Skin of body (tissue), 1 donor: ENCODE measurements at regions not wholly inside any gene's neighbourhood (a gene's known extent, or its start where the extent isn't known, plus 50 kb on each side); places are given as distances from the start of the nearest gene placed in this dataset.

Experiments used
- DNase-seq: peaks from one replicate; lab custom pipeline; 2025; lab: John Stamatoyannopoulos, UW

GRCh38 chr16:5722116-5722619 is 624.6 kb upstream of the EEF2KMT start:
- no peak for DNase-seq

- DNase-seq, result no peak
Measured at GRCh38 chr16:5715155-5715554, 617.6 kb upstream of the EEF2KMT start.

GRCh38 chr16:5709889-5710288 is 612.3 kb upstream of the EEF2KMT start:
- DNase-seq, result no peak

GRCh38 chr16:5706211-5706610 is 608.6 kb upstream of the EEF2KMT start:
- DNase-seq, result no peak

GRCh38 chr16:5704271-5704670 is 606.7 kb upstream of the EEF2KMT start:
- no peak for DNase-seq

- no peak for DNase-seq
Measured at GRCh38 chr16:5693426-5693825, 595.8 kb upstream of the EEF2KMT start.

GRCh38 chr16:5681966-5682365 is 584.4 kb upstream of the EEF2KMT start:
- no peak for DNase-seq

GRCh38 chr16:5678371-5678770 is 580.8 kb upstream of the EEF2KMT start:
- DNase-seq, result no peak

GRCh38 chr16:5671421-5671820 is 573.8 kb upstream of the EEF2KMT start:
- no peak for DNase-seq

GRCh38 chr16:5670198-5670597 is 572.6 kb upstream of the EEF2KMT start:
- no peak for DNase-seq

- DNase-seq, result no peak
Measured at GRCh38 chr16:5668553-5668952, 571.0 kb upstream of the EEF2KMT start.

GRCh38 chr16:5665834-5666233 is 568.2 kb upstream of the EEF2KMT start:
- DNase-seq, result no peak

- no peak for DNase-seq
Measured at GRCh38 chr16:5653789-5654188, 556.2 kb upstream of the EEF2KMT start.

- DNase-seq, result no peak
Measured at GRCh38 chr16:5653041-5653440, 555.4 kb upstream of the EEF2KMT start.

- no peak for DNase-seq
Measured at GRCh38 chr16:5649762-5650743, 552.5 kb upstream of the EEF2KMT start.

- DNase-seq, result no peak
Measured at GRCh38 chr16:5647051-5647450, 549.5 kb upstream of the EEF2KMT start.

GRCh38 chr16:5643855-5644531 is 546.4 kb upstream of the EEF2KMT start:
- DNase-seq, result no peak

GRCh38 chr16:5642436-5642835 is 544.8 kb upstream of the EEF2KMT start:
- no peak for DNase-seq

- no peak for DNase-seq
Measured at GRCh38 chr16:5642011-5642410, 544.4 kb upstream of the EEF2KMT start.

GRCh38 chr16:5640883-5641282 is 543.3 kb upstream of the EEF2KMT start:
- no peak for DNase-seq

- no peak for DNase-seq
Measured at GRCh38 chr16:5639531-5639930, 541.9 kb upstream of the EEF2KMT start.

GRCh38 chr16:5635331-5635730 is 537.7 kb upstream of the EEF2KMT start:
- no peak for DNase-seq
